ENCODE measurements at regions not wholly inside any gene's neighbourhood (a gene's known extent, or its start where the extent isn't known, plus 50 kb on each side); places are given as distances from the start of the nearest gene placed in this dataset.

DNA sequence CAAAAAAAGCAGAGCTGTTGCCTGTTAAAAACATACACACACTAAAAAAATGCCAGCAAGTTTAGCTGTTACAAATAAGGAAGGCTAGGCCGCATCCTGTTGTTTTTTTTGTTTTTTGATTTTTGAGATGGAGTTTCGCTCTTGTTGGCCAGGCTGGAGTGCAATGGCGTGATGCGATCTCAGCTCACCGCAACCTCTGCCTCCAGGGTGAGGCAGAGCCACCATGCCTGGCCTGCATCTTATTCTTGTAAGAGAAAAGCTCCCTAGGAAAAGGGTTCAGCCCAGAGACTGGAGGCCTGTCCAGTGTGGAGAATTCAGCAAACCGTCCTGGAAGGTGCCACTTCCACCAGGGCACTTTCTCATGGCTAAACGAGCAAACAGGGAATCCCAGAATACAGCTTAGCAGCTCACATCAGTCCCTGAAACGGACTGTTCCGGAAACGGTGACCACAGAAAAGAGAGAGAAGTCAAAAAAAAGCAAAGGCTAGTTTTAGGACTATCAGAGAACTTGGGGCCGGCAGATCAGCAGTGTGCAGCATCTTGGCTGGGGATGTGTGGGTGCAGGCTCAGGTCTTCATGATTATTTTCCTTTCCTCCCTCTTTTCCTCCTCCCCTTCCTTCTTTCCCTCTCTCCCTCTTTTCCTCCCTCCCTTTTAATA, 283.6 kb downstream of the AJAP1 start:
- no peak for DNase-seq (ENCODE audit: low read depth, low spot score)
- WGBS (ENCODE audit: insufficient coverage, insufficient replicate concordance, low lambda C conversion rate, missing lambda C conversion rate): 41% methylated on average over 11 of the region's 11 CpGs
- Histone ChIP-seq H3K79me2 (ENCODE audit: control insufficient read depth, insufficient read depth, low read length) (no peaks in the 10 kb centered on the region), H3K27ac (ENCODE audit: control insufficient read depth, insufficient read depth) (no peak overlapping the region), H4K20me1 (ENCODE audit: control insufficient read depth, insufficient read depth) (no peaks in the 10 kb centered on the region), H3K4me3 (no peak overlapping the region), H2AFZ (ENCODE audit: control insufficient read depth, low read depth, low read length) (no peak overlapping the region), H3K4me2 (ENCODE audit: control insufficient read depth, insufficient read depth) (no peak overlapping the region), H3K9me3 (replicated peaks; ENCODE audit: control insufficient read depth, insufficient read depth, low read length) (no peaks in the 10 kb centered on the region; the same call in 2 of the 3 replicates), H3K27me3 (replicated peaks in 1 of 2; ENCODE audit: control insufficient read depth in 2 of 2, insufficient read depth in 2 of 2, low read length in 1 of 2) (no peaks in the 10 kb centered on the region), H3K9ac (ENCODE audit: control insufficient read depth, insufficient read depth, low read length) (no peak overlapping the region), H3K4me1 (ENCODE audit: control insufficient read depth, insufficient read depth, low read length) (no peaks in the 10 kb centered on the region), H3K36me3 (ENCODE audit: control insufficient read depth in 2 of 2, insufficient read depth in 2 of 2, low read length in 1 of 2) (no peaks in the 10 kb centered on the region)
- TF ChIP-seq IKZF2 (IDR thresholded peaks at IDR 0.05): no peak
- TF ChIP-seq, protein P1, sequence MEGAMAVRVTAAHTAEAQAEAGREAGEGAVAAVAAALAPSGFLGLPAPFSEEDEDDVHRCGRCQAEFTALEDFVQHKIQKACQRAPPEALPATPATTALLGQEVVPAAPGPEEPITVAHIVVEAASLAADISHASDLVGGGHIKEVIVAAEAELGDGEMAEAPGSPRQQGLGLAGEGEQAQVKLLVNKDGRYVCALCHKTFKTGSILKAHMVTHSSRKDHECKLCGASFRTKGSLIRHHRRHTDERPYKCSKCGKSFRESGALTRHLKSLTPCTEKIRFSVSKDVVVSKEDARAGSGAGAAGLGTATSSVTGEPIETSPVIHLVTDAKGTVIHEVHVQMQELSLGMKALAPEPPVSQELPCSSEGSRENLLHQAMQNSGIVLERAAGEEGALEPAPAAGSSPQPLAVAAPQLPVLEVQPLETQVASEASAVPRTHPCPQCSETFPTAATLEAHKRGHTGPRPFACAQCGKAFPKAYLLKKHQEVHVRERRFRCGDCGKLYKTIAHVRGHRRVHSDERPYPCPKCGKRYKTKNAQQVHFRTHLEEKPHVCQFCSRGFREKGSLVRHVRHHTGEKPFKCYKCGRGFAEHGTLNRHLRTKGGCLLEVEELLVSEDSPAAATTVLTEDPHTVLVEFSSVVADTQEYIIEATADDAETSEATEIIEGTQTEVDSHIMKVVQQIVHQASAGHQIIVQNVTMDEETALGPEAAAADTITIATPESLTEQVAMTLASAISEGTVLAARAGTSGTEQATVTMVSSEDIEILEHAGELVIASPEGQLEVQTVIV (IDR thresholded peaks at IDR 0.05; ENCODE audit: borderline replicate concordance, partially characterized antibody): no peak
- no peak for TF ChIP-seq RBBP5 (conservative IDR thresholded peaks at IDR 0.05)
- TF ChIP-seq CBFB (IDR thresholded peaks at IDR 0.05; ENCODE audit: low read depth): no peak
- no peak for TF ChIP-seq BMI1 (IDR thresholded peaks at IDR 0.05; ENCODE audit: borderline replicate concordance)
- intact Hi-C loops (cut with micrococcal nuclease; ENCODE audit: unreplicated experiment): no loop called here
- CTCF ChIA-PET: no interaction called here
- FAIRE-seq: no peak
- BruUV-seq (replicated peaks): no TSS peak
- no peak for ATAC-seq
- in situ Hi-C loops (cut with MboI): no loop called here
- SMC1A ChIA-PET (ENCODE audit: uncharacterized antibody, unreplicated experiment): no interaction called here
- RAD21 ChIA-PET (ENCODE audit: unreplicated experiment): no interaction called here
- POLR2A ChIA-PET: no interaction called here

GRCh38 chr1:4935807-4936206, 281.4 kb downstream of the AJAP1 start:
- Histone ChIP-seq H3K79me2 (ENCODE audit: control insufficient read depth, insufficient read depth, low read length) (no peaks in the 10 kb centered on the region), H3K36me3 (ENCODE audit: control insufficient read depth in 2 of 2, insufficient read depth in 2 of 2, low read length in 1 of 2) (no peaks in the 10 kb centered on the region), H3K9me3 (replicated peaks; ENCODE audit: control insufficient read depth, insufficient read depth, low read length) (no peaks in the 10 kb centered on the region; the same call in 2 of the 3 replicates), H3K27me3 (replicated peaks in 1 of 2; ENCODE audit: control insufficient read depth in 2 of 2, insufficient read depth in 2 of 2, low read length in 1 of 2) (no peaks in the 10 kb centered on the region), H4K20me1 (ENCODE audit: control insufficient read depth, insufficient read depth) (no peaks in the 10 kb centered on the region), H3K4me1 (ENCODE audit: control insufficient read depth, insufficient read depth, low read length) (no peaks in the 10 kb centered on the region), H3K4me3 (no peak overlapping the region), H3K9ac (ENCODE audit: control insufficient read depth, insufficient read depth, low read length) (no peak overlapping the region), H3K4me2 (ENCODE audit: control insufficient read depth, insufficient read depth) (no peak overlapping the region), H3K27ac (ENCODE audit: control insufficient read depth, insufficient read depth) (no peak overlapping the region), H2AFZ (ENCODE audit: control insufficient read depth, low read depth, low read length) (no peak overlapping the region)
- DNase-seq (ENCODE audit: low read depth, low spot score) (no peak), ATAC-seq (no peak), FAIRE-seq (no peak)
- RAD21 ChIA-PET (ENCODE audit: unreplicated experiment): no interaction called here
- CTCF ChIA-PET: interaction anchor here (0.8 kb wide), 1 partner anchor 129 kb away, joined by 3 read pairs; no protein-coding TSS in a partner anchor
- WGBS (ENCODE audit: insufficient coverage, insufficient replicate concordance, low lambda C conversion rate, missing lambda C conversion rate): 3% methylated on average over 4 of the region's 4 CpGs
- SMC1A ChIA-PET (ENCODE audit: uncharacterized antibody, unreplicated experiment): no interaction called here
- intact Hi-C loops (cut with micrococcal nuclease; ENCODE audit: unreplicated experiment): no loop called here
- POLR2A ChIA-PET: no interaction called here
- in situ Hi-C loops (cut with MboI): no loop called here
- BruUV-seq (replicated peaks): no TSS peak
- no peak for TF ChIP-seq SMC3 (IDR thresholded peaks at IDR 0.05; ENCODE audit: borderline replicate concordance, low read length)
- TF ChIP-seq FOXM1 (IDR thresholded peaks at IDR 0.05; ENCODE audit: low read depth, low read length): no peak
- TF ChIP-seq MYC (IDR thresholded peaks at IDR 0.05; ENCODE audit: insufficient read depth, insufficient read length, insufficient replicate concordance, low read length, severe bottlenecking): no peak
- no peak for TF ChIP-seq STAT3 (IDR thresholded peaks at IDR 0.05; ENCODE audit: low read depth, low read length)
- no peak for TF ChIP-seq YY1 (IDR thresholded peaks at IDR 0.05; ENCODE audit: low read depth, low read length)
- TF ChIP-seq TARDBP (IDR thresholded peaks at IDR 0.05; ENCODE audit: borderline replicate concordance): no peak
- TF ChIP-seq BACH1 (IDR thresholded peaks at IDR 0.05; ENCODE audit: borderline replicate concordance): no peak
- no peak for TF ChIP-seq SP1 (IDR thresholded peaks at IDR 0.05; ENCODE audit: low read depth, low read length)
- TF ChIP-seq ZNF274 (IDR thresholded peaks at IDR 0.05; ENCODE audit: insufficient read depth, insufficient read length): no peak
- TF ChIP-seq CEBPB (IDR thresholded peaks at IDR 0.05; ENCODE audit: borderline replicate concordance in 1 of 2, low read depth in 2 of 2, low read length in 2 of 2): no peak
- TF ChIP-seq EGR1 (IDR thresholded peaks at IDR 0.05; ENCODE audit: borderline replicate concordance in 1 of 2, low read depth in 2 of 2, low read length in 2 of 2): no peak
- TF ChIP-seq POLR2AphosphoS5 (IDR thresholded peaks at IDR 0.05; ENCODE audit: low read length): no peak
